ACC112 (cell line): ENCODE measurements at regions not wholly inside any gene's neighbourhood (a gene's known extent, or its start where the extent isn't known, plus 50 kb on each side); places are given as distances from the start of the nearest gene placed in this dataset.
"Not testable (repeated sequence)": the region's sequence is repeated elsewhere in the genome, so short reads cannot be mapped to it uniquely, and the experiment has no call there.

Source experiments
- H2AFZ ChIP-seq: fragments of 200-600 bp; sonication (generic); one replicate; pipeline ENCODE4 v1.6.0; 2017; ENCODE audit warnings: antibody characterized with exemption, low read length; ENCODE audit not compliant: unreplicated experiment
- H3K27ac ChIP-seq: fragments of 200-600 bp; sonication (generic); 2 replicates; pipeline ENCODE4 v1.5.1; 2014; ENCODE audit warnings: low read depth, mild to moderate bottlenecking, antibody characterized with exemption, low read length, moderate library complexity
- H3K27me3 ChIP-seq: fragments of 200-600 bp; sonication (generic); 2 replicates; pipeline ENCODE4 v1.6.1; 2014; ENCODE audit warnings: mild to moderate bottlenecking, antibody characterized with exemption, low read length, moderate library complexity, mixed read lengths; ENCODE audit not compliant: insufficient read depth
- H3K36me3 ChIP-seq: fragments of 200-600 bp; sonication (generic); 2 replicates; pipeline ENCODE4 v1.6.1; 2016; ENCODE audit warnings: mild to moderate bottlenecking, antibody characterized with exemption, low read length, moderate library complexity, mixed read lengths; ENCODE audit not compliant: insufficient read depth
- H3K4me1 ChIP-seq: fragments of 200-600 bp; sonication (generic); one replicate; pipeline ENCODE4 v1.6.1; 2016; ENCODE audit warnings: low read length, mixed read lengths; ENCODE audit not compliant: insufficient read depth, unreplicated experiment, control insufficient read depth
- H3K4me3 ChIP-seq: fragments of 200-600 bp; sonication (generic); 2 replicates; pipeline ENCODE4 v1.5.1; 2014; ENCODE audit warnings: mild to moderate bottlenecking, low read depth, low read length
- H3K79me2 ChIP-seq: fragments of 200-600 bp; sonication (generic); one replicate; pipeline ENCODE4 v1.6.0; 2016; ENCODE audit warnings: low read length; ENCODE audit not compliant: control insufficient read depth, unreplicated experiment, insufficient read depth

- Histone ChIP-seq H2AFZ (no peak overlapping the region), H3K27ac (no peak overlapping the region), H3K79me2 (no peaks in the 10 kb centered on the region), H3K4me3 (no peak overlapping the region), H3K27me3 (no peaks in the 10 kb centered on the region), H3K36me3 (no peaks in the 10 kb centered on the region), H3K4me1 (no peaks in the 10 kb centered on the region)
Measured at GRCh38 chr5:125244531-125244930, 498.1 kb upstream of the ZNF608 start.

- Histone ChIP-seq H3K36me3 (no peaks in the 10 kb centered on the region), H3K27ac (no peak overlapping the region), H3K27me3 (no peaks in the 10 kb centered on the region), H2AFZ (no peak overlapping the region), H3K4me3 (no peak overlapping the region), H3K4me1 (no peaks in the 10 kb centered on the region), H3K79me2 (no peaks in the 10 kb centered on the region)
Measured at GRCh38 chr5:125245216-125245615, 498.8 kb upstream of the ZNF608 start.

- Histone ChIP-seq H3K27ac (no peak overlapping the region), H3K27me3 (no peaks in the 10 kb centered on the region), H3K4me3 (no peak overlapping the region), H3K4me1 (no peaks in the 10 kb centered on the region), H2AFZ (no peak overlapping the region), H3K36me3 (no peaks in the 10 kb centered on the region), H3K79me2 (no peaks in the 10 kb centered on the region)
Measured at GRCh38 chr5:125249400-125249799, 503.0 kb upstream of the ZNF608 start.

GRCh38 chr5:125251703-125252102, 505.3 kb upstream of the ZNF608 start:
- Histone ChIP-seq H3K27ac (no peak overlapping the region), H2AFZ (no peak overlapping the region), H3K36me3 (no peaks in the 10 kb centered on the region), H3K4me3 (no peak overlapping the region), H3K4me1 (no peaks in the 10 kb centered on the region), H3K27me3 (no peaks in the 10 kb centered on the region), H3K79me2 (no peaks in the 10 kb centered on the region)

- H3K4me1 ChIP-seq, H3K4me3 ChIP-seq, H3K79me2 ChIP-seq, H3K27me3 ChIP-seq, H3K27ac ChIP-seq, H2AFZ ChIP-seq, H3K36me3 ChIP-seq: not testable (repeated sequence)
Measured at GRCh38 chr5:125253634-125254033, 507.2 kb upstream of the ZNF608 start.

- no peak overlapping the region for H3K4me3 ChIP-seq
- no peak overlapping the region for H3K27ac ChIP-seq
- no peaks in the 10 kb centered on the region for H3K79me2 ChIP-seq
- H2AFZ ChIP-seq = no peak overlapping the region
- no peaks in the 10 kb centered on the region for H3K36me3 ChIP-seq
- H3K4me1 ChIP-seq = no peaks in the 10 kb centered on the region
- H3K27me3 ChIP-seq = no peaks in the 10 kb centered on the region
Measured at GRCh38 chr5:125254267-125254666, 507.8 kb upstream of the ZNF608 start.

- Histone ChIP-seq H2AFZ (no peak overlapping the region), H3K4me3 (no peak overlapping the region), H3K4me1 (no peaks in the 10 kb centered on the region), H3K36me3 (no peaks in the 10 kb centered on the region), H3K27ac (no peak overlapping the region), H3K27me3 (no peaks in the 10 kb centered on the region), H3K79me2 (no peaks in the 10 kb centered on the region)
Measured at GRCh38 chr5:125256296-125256695, 509.9 kb upstream of the ZNF608 start.

- H3K36me3 ChIP-seq = no peaks in the 10 kb centered on the region
- H3K27ac ChIP-seq = no peak overlapping the region
- H3K4me1 ChIP-seq = no peaks in the 10 kb centered on the region
- no peak overlapping the region for H3K4me3 ChIP-seq
- no peak overlapping the region for H2AFZ ChIP-seq
- H3K27me3 ChIP-seq = no peaks in the 10 kb centered on the region
- H3K79me2 ChIP-seq = no peaks in the 10 kb centered on the region
Measured at GRCh38 chr5:125257057-125257972, 510.9 kb upstream of the ZNF608 start.

- Histone ChIP-seq H3K4me3 (no peak overlapping the region), H3K36me3 (no peaks in the 10 kb centered on the region), H2AFZ (no peak overlapping the region), H3K79me2 (no peaks in the 10 kb centered on the region), H3K4me1 (peaks cover 1% of the 10 kb centered on the region), H3K27ac (no peak overlapping the region), H3K27me3 (no peaks in the 10 kb centered on the region)
Measured at GRCh38 chr5:125257997-125258396, 511.6 kb upstream of the ZNF608 start.

- no peak overlapping the region for H3K27ac ChIP-seq
- H3K36me3 ChIP-seq = no peaks in the 10 kb centered on the region
- no peaks in the 10 kb centered on the region for H3K79me2 ChIP-seq
- H3K4me3 ChIP-seq = no peak overlapping the region
- H3K4me1 ChIP-seq = peaks cover 6% of the 10 kb centered on the region
- H2AFZ ChIP-seq = no peak overlapping the region
- no peaks in the 10 kb centered on the region for H3K27me3 ChIP-seq
Measured at GRCh38 chr5:125258615-125259014, 512.2 kb upstream of the ZNF608 start.

GRCh38 chr5:125261505-125262250, 515.2 kb upstream of the ZNF608 start:
- H3K27ac ChIP-seq = no peak overlapping the region

More at GRCh38 chr5:125261505-125262250, 515.2 kb upstream of the ZNF608 start:
- H3K4me1 ChIP-seq = peaks cover 6% of the 10 kb centered on the region
- no peaks in the 10 kb centered on the region for H3K79me2 ChIP-seq
- H3K4me3 ChIP-seq = no peak overlapping the region
- no peak overlapping the region for H2AFZ ChIP-seq
- H3K36me3 ChIP-seq = no peaks in the 10 kb centered on the region
- no peaks in the 10 kb centered on the region for H3K27me3 ChIP-seq
